ENCODE measurements at regions not wholly inside any gene's neighbourhood (a gene's known extent, or its start where the extent isn't known, plus 50 kb on each side); places are given as distances from the start of the nearest gene placed in this dataset.

GRCh38 chr9:29416204-29416603 is 1842.9 kb upstream of the C9orf72 start:
- TF ChIP-seq, protein P1, sequence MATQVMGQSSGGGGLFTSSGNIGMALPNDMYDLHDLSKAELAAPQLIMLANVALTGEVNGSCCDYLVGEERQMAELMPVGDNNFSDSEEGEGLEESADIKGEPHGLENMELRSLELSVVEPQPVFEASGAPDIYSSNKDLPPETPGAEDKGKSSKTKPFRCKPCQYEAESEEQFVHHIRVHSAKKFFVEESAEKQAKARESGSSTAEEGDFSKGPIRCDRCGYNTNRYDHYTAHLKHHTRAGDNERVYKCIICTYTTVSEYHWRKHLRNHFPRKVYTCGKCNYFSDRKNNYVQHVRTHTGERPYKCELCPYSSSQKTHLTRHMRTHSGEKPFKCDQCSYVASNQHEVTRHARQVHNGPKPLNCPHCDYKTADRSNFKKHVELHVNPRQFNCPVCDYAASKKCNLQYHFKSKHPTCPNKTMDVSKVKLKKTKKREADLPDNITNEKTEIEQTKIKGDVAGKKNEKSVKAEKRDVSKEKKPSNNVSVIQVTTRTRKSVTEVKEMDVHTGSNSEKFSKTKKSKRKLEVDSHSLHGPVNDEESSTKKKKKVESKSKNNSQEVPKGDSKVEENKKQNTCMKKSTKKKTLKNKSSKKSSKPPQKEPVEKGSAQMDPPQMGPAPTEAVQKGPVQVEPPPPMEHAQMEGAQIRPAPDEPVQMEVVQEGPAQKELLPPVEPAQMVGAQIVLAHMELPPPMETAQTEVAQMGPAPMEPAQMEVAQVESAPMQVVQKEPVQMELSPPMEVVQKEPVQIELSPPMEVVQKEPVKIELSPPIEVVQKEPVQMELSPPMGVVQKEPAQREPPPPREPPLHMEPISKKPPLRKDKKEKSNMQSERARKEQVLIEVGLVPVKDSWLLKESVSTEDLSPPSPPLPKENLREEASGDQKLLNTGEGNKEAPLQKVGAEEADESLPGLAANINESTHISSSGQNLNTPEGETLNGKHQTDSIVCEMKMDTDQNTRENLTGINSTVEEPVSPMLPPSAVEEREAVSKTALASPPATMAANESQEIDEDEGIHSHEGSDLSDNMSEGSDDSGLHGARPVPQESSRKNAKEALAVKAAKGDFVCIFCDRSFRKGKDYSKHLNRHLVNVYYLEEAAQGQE (IDR thresholded peaks at IDR 0.05; ENCODE audit: insufficient read depth in 1 of 2, low read depth in 2 of 2, low read length in 1 of 2): no peak
- TF ChIP-seq, protein P2, sequence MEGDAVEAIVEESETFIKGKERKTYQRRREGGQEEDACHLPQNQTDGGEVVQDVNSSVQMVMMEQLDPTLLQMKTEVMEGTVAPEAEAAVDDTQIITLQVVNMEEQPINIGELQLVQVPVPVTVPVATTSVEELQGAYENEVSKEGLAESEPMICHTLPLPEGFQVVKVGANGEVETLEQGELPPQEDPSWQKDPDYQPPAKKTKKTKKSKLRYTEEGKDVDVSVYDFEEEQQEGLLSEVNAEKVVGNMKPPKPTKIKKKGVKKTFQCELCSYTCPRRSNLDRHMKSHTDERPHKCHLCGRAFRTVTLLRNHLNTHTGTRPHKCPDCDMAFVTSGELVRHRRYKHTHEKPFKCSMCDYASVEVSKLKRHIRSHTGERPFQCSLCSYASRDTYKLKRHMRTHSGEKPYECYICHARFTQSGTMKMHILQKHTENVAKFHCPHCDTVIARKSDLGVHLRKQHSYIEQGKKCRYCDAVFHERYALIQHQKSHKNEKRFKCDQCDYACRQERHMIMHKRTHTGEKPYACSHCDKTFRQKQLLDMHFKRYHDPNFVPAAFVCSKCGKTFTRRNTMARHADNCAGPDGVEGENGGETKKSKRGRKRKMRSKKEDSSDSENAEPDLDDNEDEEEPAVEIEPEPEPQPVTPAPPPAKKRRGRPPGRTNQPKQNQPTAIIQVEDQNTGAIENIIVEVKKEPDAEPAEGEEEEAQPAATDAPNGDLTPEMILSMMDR (IDR thresholded peaks at IDR 0.05): no peak
- TF ChIP-seq TCF7L2 (IDR thresholded peaks at IDR 0.05; ENCODE audit: low read depth, low read length) (no peak), POLR2AphosphoS5 (IDR thresholded peaks at IDR 0.05; ENCODE audit: low read depth, low read length) (no peak)
